ENCODE measurements at regions not wholly inside any gene's neighbourhood (a gene's known extent, or its start where the extent isn't known, plus 50 kb on each side); places are given as distances from the start of the nearest gene placed in this dataset.

- no peak overlapping the region for H3K4me3 ChIP-seq (replicated peaks in 1 of 3; ENCODE audit: low read depth in 2 of 3, low read length in 3 of 3)
- TF ChIP-seq CTCF (IDR thresholded peaks at IDR 0.05), result no peak
- H3K9me3 Mint-ChIP-seq, result peaks cover 0 to 15% (median 5%) of the 10 kb centered on the region in 7 donors
- WGBS (ENCODE audit: insufficient coverage), result 85% methylated on average over 34 of the region's 38 CpGs
- H3K9ac ChIP-seq (ENCODE audit: insufficient read depth, low read length, poor library complexity, severe bottlenecking), result no peak overlapping the region
- no peaks in the 10 kb centered on the region for H3K36me3 ChIP-seq (replicated peaks in 1 of 2; ENCODE audit: control insufficient read depth in 1 of 2, insufficient read depth in 2 of 2, low read length in 2 of 2)
- H3K27ac ChIP-seq (ENCODE audit: low read depth in 1 of 2, low read length in 2 of 2), result no peak overlapping the region
- H3K27ac Mint-ChIP-seq, result no peak overlapping the region
- H4K20me1 ChIP-seq (ENCODE audit: insufficient read depth, low read length), result no peaks in the 10 kb centered on the region
- H3K9me3 ChIP-seq (replicated peaks in 1 of 2; ENCODE audit: control insufficient read depth in 1 of 2, insufficient read depth in 1 of 2, low read length in 2 of 2), result no peaks in the 10 kb centered on the region
- H2AFZ ChIP-seq (ENCODE audit: insufficient read depth, low read depth, low read length, poor library complexity, severe bottlenecking), result no peak overlapping the region
- H3K27me3 Mint-ChIP-seq (ENCODE audit: low read depth in 3 of 3), result peaks cover 3 to 5% (median 4%) of the 10 kb centered on the region in 3 donors
- peaks cover 3% of the 10 kb centered on the region for H3K4me1 Mint-ChIP-seq
- intact Hi-C loops (cut with micrococcal nuclease), result no loop called here
- H3K4me2 ChIP-seq (replicated peaks; ENCODE audit: extremely low read depth, low read length, poor library complexity, severe bottlenecking), result no peak overlapping the region
- H3K79me2 ChIP-seq (ENCODE audit: insufficient read depth, low read length), result no peaks in the 10 kb centered on the region
- H3K4me1 ChIP-seq (ENCODE audit: control insufficient read depth in 1 of 2, insufficient read depth in 2 of 2, low read length in 2 of 2), result no peaks in the 10 kb centered on the region
- no peak for DNase-seq
- no peak overlapping the region for H3K4me3 Mint-ChIP-seq
- H3K27me3 ChIP-seq (ENCODE audit: control insufficient read depth in 2 of 2, insufficient read depth in 2 of 2, low read length in 2 of 2), result no peaks in the 10 kb centered on the region
- no peaks in the 10 kb centered on the region for H3K36me3 Mint-ChIP-seq
Measured at GRCh38 chr18:79588636-79589481, 90.7 kb upstream of the CTDP1 start.

- Histone ChIP-seq H3K27me3 (ENCODE audit: control insufficient read depth in 2 of 2, insufficient read depth in 2 of 2, low read length in 2 of 2) (no peaks in the 10 kb centered on the region), H3K9ac (ENCODE audit: insufficient read depth, low read length, poor library complexity, severe bottlenecking) (no peak overlapping the region), H2AFZ (ENCODE audit: insufficient read depth, low read depth, low read length, poor library complexity, severe bottlenecking) (no peak overlapping the region), H3K4me2 (replicated peaks; ENCODE audit: extremely low read depth, low read length, poor library complexity, severe bottlenecking) (no peak overlapping the region), H3K36me3 (replicated peaks in 1 of 2; ENCODE audit: control insufficient read depth in 1 of 2, insufficient read depth in 2 of 2, low read length in 2 of 2) (no peaks in the 10 kb centered on the region), H3K4me3 (replicated peaks in 1 of 3; ENCODE audit: low read depth in 2 of 3, low read length in 3 of 3) (no peak overlapping the region), H3K9me3 (replicated peaks in 1 of 2; ENCODE audit: control insufficient read depth in 1 of 2, insufficient read depth in 1 of 2, low read length in 2 of 2) (no peaks in the 10 kb centered on the region), H3K4me1 (ENCODE audit: control insufficient read depth in 1 of 2, insufficient read depth in 2 of 2, low read length in 2 of 2) (no peaks in the 10 kb centered on the region), H3K27ac (ENCODE audit: low read depth in 1 of 2, low read length in 2 of 2) (no peak overlapping the region), H3K79me2 (ENCODE audit: insufficient read depth, low read length) (no peaks in the 10 kb centered on the region), H4K20me1 (ENCODE audit: insufficient read depth, low read length) (no peaks in the 10 kb centered on the region)
- 96% methylated on average over 10 of the region's 15 CpGs for WGBS (ENCODE audit: insufficient coverage)
- Mint-ChIP-seq H3K9me3 (peaks cover 0 to 15% (median 5%) of the 10 kb centered on the region in 7 donors), H3K27ac (no peak overlapping the region), H3K4me1 (no peaks in the 10 kb centered on the region), H3K36me3 (no peaks in the 10 kb centered on the region), H3K4me3 (no peak overlapping the region), H3K27me3 (ENCODE audit: low read depth in 3 of 3) (peaks cover 3 to 5% (median 4%) of the 10 kb centered on the region in 3 donors)
- no peak for TF ChIP-seq CTCF (IDR thresholded peaks at IDR 0.05)
- no peak for DNase-seq
- intact Hi-C loops (cut with micrococcal nuclease), result no loop called here
Measured at GRCh38 chr18:79589601-79590091, 90.0 kb upstream of the CTDP1 start.

Data from CD14-positive monocyte (primary cell).